Prostate gland (tissue), 2 donors: ENCODE measurements at regions not wholly inside any gene's neighbourhood (a gene's known extent, or its start where the extent isn't known, plus 50 kb on each side); places are given as distances from the start of the nearest gene placed in this dataset.

Experiments used
- POLR2A ChIP-seq: fragments of 450-650 bp; IDR thresholded peaks from one replicate; pipeline ENCODE4 v1.6.1; 2016; ENCODE audit warnings: antibody characterized with exemption, mild to moderate bottlenecking
- POLR2AphosphoS5 ChIP-seq: sonication (generic); formaldehyde crosslinking; IDR thresholded peaks from one replicate; pipeline ENCODE4 v1.6.1; 2017; ENCODE audit warnings: antibody characterized with exemption
- TF ChIP-seq, protein P1 (sequence below), 4 experiments: fragments of 200-600 bp in 2 of 4; fragments of 450-650 bp in 2 of 4; sonication (generic) in 2 of 4; IDR thresholded peaks; 1 replicate in 3 of 4; 2 replicates in 1 of 4; pipeline ENCODE4 v1.5.1; 2016 to 2019; ENCODE audit warnings: antibody characterized with exemption in 4 of 4, mild to moderate bottlenecking in 2 of 4, moderate library complexity in 2 of 4

DNA sequence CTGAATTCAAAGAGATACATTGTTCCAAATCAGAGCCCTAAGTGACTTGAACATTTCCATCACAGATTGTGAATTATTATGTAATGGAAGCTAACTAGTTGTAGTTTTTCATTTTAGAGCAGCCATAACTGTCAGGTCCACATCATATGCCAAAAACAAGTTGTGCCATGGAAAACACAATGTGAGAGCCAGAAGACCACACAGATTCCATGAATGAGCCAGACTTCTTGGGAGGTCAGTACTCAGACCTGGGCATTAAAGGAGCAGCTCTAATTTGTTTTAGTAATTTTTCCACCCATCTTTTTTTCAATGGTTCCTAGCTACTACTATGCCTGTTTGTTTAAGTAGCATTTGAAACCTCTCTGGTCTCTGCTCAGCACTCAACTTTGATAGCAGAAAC is 279.4 kb downstream of the FAT3 start:
- TF ChIP-seq POLR2A, result no peak
- TF ChIP-seq, protein P1, sequence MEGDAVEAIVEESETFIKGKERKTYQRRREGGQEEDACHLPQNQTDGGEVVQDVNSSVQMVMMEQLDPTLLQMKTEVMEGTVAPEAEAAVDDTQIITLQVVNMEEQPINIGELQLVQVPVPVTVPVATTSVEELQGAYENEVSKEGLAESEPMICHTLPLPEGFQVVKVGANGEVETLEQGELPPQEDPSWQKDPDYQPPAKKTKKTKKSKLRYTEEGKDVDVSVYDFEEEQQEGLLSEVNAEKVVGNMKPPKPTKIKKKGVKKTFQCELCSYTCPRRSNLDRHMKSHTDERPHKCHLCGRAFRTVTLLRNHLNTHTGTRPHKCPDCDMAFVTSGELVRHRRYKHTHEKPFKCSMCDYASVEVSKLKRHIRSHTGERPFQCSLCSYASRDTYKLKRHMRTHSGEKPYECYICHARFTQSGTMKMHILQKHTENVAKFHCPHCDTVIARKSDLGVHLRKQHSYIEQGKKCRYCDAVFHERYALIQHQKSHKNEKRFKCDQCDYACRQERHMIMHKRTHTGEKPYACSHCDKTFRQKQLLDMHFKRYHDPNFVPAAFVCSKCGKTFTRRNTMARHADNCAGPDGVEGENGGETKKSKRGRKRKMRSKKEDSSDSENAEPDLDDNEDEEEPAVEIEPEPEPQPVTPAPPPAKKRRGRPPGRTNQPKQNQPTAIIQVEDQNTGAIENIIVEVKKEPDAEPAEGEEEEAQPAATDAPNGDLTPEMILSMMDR (IDR thresholded peaks at IDR 0.05), result no peak
- no peak for TF ChIP-seq POLR2AphosphoS5
